ENCODE measurements at regions not wholly inside any gene's neighbourhood (a gene's known extent, or its start where the extent isn't known, plus 50 kb on each side); places are given as distances from the start of the nearest gene placed in this dataset.

GRCh38 chr20:12053353-12053752 is 135.7 kb downstream of the BTBD3 start:
- Histone ChIP-seq H3K9me3 (ENCODE audit: control insufficient read depth in 2 of 3, low read length in 3 of 3) (no peaks in the 10 kb centered on the region), H3K36me3 (ENCODE audit: control insufficient read depth in 2 of 3, insufficient read depth in 3 of 3, low read length in 3 of 3) (no peaks in the 10 kb centered on the region), H3K27ac (ENCODE audit: low read depth, low read length) (no peak overlapping the region), H3K27me3 (ENCODE audit: control insufficient read depth in 2 of 2, insufficient read depth in 2 of 2, low read length in 2 of 2) (no peaks in the 10 kb centered on the region), H3K4me1 (ENCODE audit: control insufficient read depth in 2 of 2, insufficient read depth in 2 of 2, low read length in 2 of 2) (no peaks in the 10 kb centered on the region), H3K4me3 (ENCODE audit: low read length) (no peak overlapping the region)
- H3K27me3 Mint-ChIP-seq = no peaks in the 10 kb centered on the region
- DNase-seq (no peak), ATAC-seq (peak; percentile 52)
- H3K4me1 Mint-ChIP-seq = peaks cover 0 to 14% (median 0%) of the 10 kb centered on the region in 7 donors
- H3K4me3 Mint-ChIP-seq = peak overlapping the region in 1 of 10 donors; percentile 6
- peaks cover 0 to 9% (median 0%) of the 10 kb centered on the region in 11 donors for H3K9me3 Mint-ChIP-seq
- intact Hi-C loops (cut with micrococcal nuclease) = no loop called here
- no peaks in the 10 kb centered on the region for H3K36me3 Mint-ChIP-seq
- H3K27ac Mint-ChIP-seq = no peak overlapping the region
- POLR2A ChIA-PET = no interaction called here
- CTCF ChIA-PET = no interaction called here

DNA sequence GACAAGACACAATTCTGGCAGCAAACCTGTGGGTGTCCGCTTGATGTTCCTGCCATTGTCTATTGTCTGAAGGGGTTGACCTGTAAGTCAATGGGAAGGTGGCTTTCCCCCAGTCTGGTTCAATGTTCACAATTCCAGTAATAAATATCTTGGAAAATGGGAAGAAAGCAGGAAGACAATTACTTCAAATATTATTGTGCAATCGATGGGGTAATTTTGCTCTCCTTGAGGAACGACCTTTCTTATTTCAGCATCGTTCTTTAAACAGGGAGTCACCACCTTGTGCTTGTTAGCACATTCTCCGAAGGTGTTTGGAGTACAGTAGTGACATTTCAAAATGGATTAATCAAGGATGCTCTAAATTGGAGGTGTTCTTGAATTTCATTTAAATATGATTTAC is 136.9 kb downstream of the BTBD3 start:
- Histone ChIP-seq H3K9me3 (ENCODE audit: control insufficient read depth in 2 of 3, low read length in 3 of 3) (no peaks in the 10 kb centered on the region), H3K36me3 (ENCODE audit: control insufficient read depth in 2 of 3, insufficient read depth in 3 of 3, low read length in 3 of 3) (no peaks in the 10 kb centered on the region), H3K27ac (ENCODE audit: low read depth, low read length) (no peak overlapping the region), H3K4me3 (ENCODE audit: low read length) (no peak overlapping the region), H3K4me1 (ENCODE audit: control insufficient read depth in 2 of 2, insufficient read depth in 2 of 2, low read length in 2 of 2) (no peaks in the 10 kb centered on the region), H3K27me3 (ENCODE audit: control insufficient read depth in 2 of 2, insufficient read depth in 2 of 2, low read length in 2 of 2) (no peaks in the 10 kb centered on the region)
- no peak for DNase-seq
- ATAC-seq = no peak
- POLR2A ChIA-PET = no interaction called here
- Mint-ChIP-seq H3K4me3 (peak overlapping the region in 1 of 10 donors; percentile 8), H3K27ac (no peak overlapping the region), H3K4me1 (peaks cover 0 to 14% (median 0%) of the 10 kb centered on the region in 7 donors), H3K27me3 (no peaks in the 10 kb centered on the region), H3K9me3 (peaks cover 0 to 10% (median 3%) of the 10 kb centered on the region in 11 donors), H3K36me3 (no peaks in the 10 kb centered on the region)
- intact Hi-C loops (cut with micrococcal nuclease) = no loop called here
- CTCF ChIA-PET = no interaction called here

GRCh38 chr20:12055161-12055560 is 137.5 kb downstream of the BTBD3 start:
- H3K4me3 Mint-ChIP-seq = no peak overlapping the region
- ChIA-PET POLR2A (no interaction called here), CTCF (no interaction called here)
- no peak overlapping the region for H3K27ac Mint-ChIP-seq
- Histone ChIP-seq H3K27ac (ENCODE audit: low read depth, low read length) (no peak overlapping the region), H3K36me3 (ENCODE audit: control insufficient read depth in 2 of 3, insufficient read depth in 3 of 3, low read length in 3 of 3) (no peaks in the 10 kb centered on the region), H3K4me1 (ENCODE audit: control insufficient read depth in 2 of 2, insufficient read depth in 2 of 2, low read length in 2 of 2) (no peaks in the 10 kb centered on the region), H3K4me3 (ENCODE audit: low read length) (no peak overlapping the region), H3K27me3 (ENCODE audit: control insufficient read depth in 2 of 2, insufficient read depth in 2 of 2, low read length in 2 of 2) (no peaks in the 10 kb centered on the region), H3K9me3 (ENCODE audit: control insufficient read depth in 2 of 3, low read length in 3 of 3) (no peaks in the 10 kb centered on the region)
- intact Hi-C loops (cut with micrococcal nuclease) = no loop called here
- H3K27me3 Mint-ChIP-seq = no peaks in the 10 kb centered on the region
- DNase-seq = no peak
- H3K4me1 Mint-ChIP-seq = peaks cover 0 to 14% (median 0%) of the 10 kb centered on the region in 7 donors
- ATAC-seq = no peak
- H3K36me3 Mint-ChIP-seq = no peaks in the 10 kb centered on the region
- H3K9me3 Mint-ChIP-seq = peaks cover 0 to 10% (median 5%) of the 10 kb centered on the region in 11 donors

- peaks cover 0 to 14% (median 2%) of the 10 kb centered on the region in 11 donors for H3K9me3 Mint-ChIP-seq
- Histone ChIP-seq H3K4me3 (ENCODE audit: low read length) (no peak overlapping the region), H3K4me1 (ENCODE audit: control insufficient read depth in 2 of 2, insufficient read depth in 2 of 2, low read length in 2 of 2) (no peaks in the 10 kb centered on the region), H3K36me3 (ENCODE audit: control insufficient read depth in 2 of 3, insufficient read depth in 3 of 3, low read length in 3 of 3) (no peaks in the 10 kb centered on the region), H3K27ac (ENCODE audit: low read depth, low read length) (no peak overlapping the region), H3K9me3 (ENCODE audit: control insufficient read depth in 2 of 3, low read length in 3 of 3) (no peaks in the 10 kb centered on the region), H3K27me3 (ENCODE audit: control insufficient read depth in 2 of 2, insufficient read depth in 2 of 2, low read length in 2 of 2) (no peaks in the 10 kb centered on the region)
- intact Hi-C loops (cut with micrococcal nuclease) = no loop called here
- CTCF ChIA-PET = no interaction called here
- no peak for ATAC-seq
- no peak overlapping the region for H3K4me3 Mint-ChIP-seq
- DNase-seq = no peak
- POLR2A ChIA-PET = no interaction called here
- no peaks in the 10 kb centered on the region for H3K27me3 Mint-ChIP-seq
- H3K27ac Mint-ChIP-seq = no peak overlapping the region
- no peaks in the 10 kb centered on the region for H3K36me3 Mint-ChIP-seq
- H3K4me1 Mint-ChIP-seq = peaks cover 0 to 14% (median 0%) of the 10 kb centered on the region in 7 donors
These were observed 139.1 kb downstream of the BTBD3 start for GRCh38 chr20:12056839-12057238.

- no peaks in the 10 kb centered on the region for H3K27me3 ChIP-seq (ENCODE audit: control insufficient read depth in 2 of 2, insufficient read depth in 2 of 2, low read length in 2 of 2)
- POLR2A ChIA-PET = no interaction called here
- H3K4me1 ChIP-seq (ENCODE audit: control insufficient read depth in 2 of 2, insufficient read depth in 2 of 2, low read length in 2 of 2) = no peaks in the 10 kb centered on the region
- ATAC-seq (no peak), DNase-seq (no peak)
- no peak overlapping the region for H3K27ac Mint-ChIP-seq
- H3K27ac ChIP-seq (ENCODE audit: low read depth, low read length) = no peak overlapping the region
- H3K9me3 Mint-ChIP-seq = peaks cover 0 to 14% (median 2%) of the 10 kb centered on the region in 11 donors
- no peak overlapping the region for H3K4me3 Mint-ChIP-seq
- no peaks in the 10 kb centered on the region for H3K9me3 ChIP-seq (ENCODE audit: control insufficient read depth in 2 of 3, low read length in 3 of 3)
- CTCF ChIA-PET = no interaction called here
- no peaks in the 10 kb centered on the region for H3K36me3 ChIP-seq (ENCODE audit: control insufficient read depth in 2 of 3, insufficient read depth in 3 of 3, low read length in 3 of 3)
- H3K36me3 Mint-ChIP-seq = no peaks in the 10 kb centered on the region
- no peaks in the 10 kb centered on the region for H3K27me3 Mint-ChIP-seq
- intact Hi-C loops (cut with micrococcal nuclease) = no loop called here
- no peak overlapping the region for H3K4me3 ChIP-seq (ENCODE audit: low read length)
- peaks cover 0 to 14% (median 0%) of the 10 kb centered on the region in 7 donors for H3K4me1 Mint-ChIP-seq
These were observed 140.1 kb downstream of the BTBD3 start for GRCh38 chr20:12057778-12058177.

- Mint-ChIP-seq H3K4me3 (no peak overlapping the region), H3K36me3 (no peaks in the 10 kb centered on the region), H3K9me3 (peaks cover 0 to 14% (median 2%) of the 10 kb centered on the region in 11 donors), H3K4me1 (peaks cover 0 to 11% (median 0%) of the 10 kb centered on the region in 7 donors), H3K27ac (no peak overlapping the region), H3K27me3 (no peaks in the 10 kb centered on the region)
- no peak for DNase-seq
- no peaks in the 10 kb centered on the region for H3K9me3 ChIP-seq (ENCODE audit: control insufficient read depth in 2 of 3, low read length in 3 of 3)
- no peak overlapping the region for H3K27ac ChIP-seq (ENCODE audit: low read depth, low read length)
- ATAC-seq = no peak
- POLR2A ChIA-PET = no interaction called here
- intact Hi-C loops (cut with micrococcal nuclease) = no loop called here
- no peaks in the 10 kb centered on the region for H3K36me3 ChIP-seq (ENCODE audit: control insufficient read depth in 2 of 3, insufficient read depth in 3 of 3, low read length in 3 of 3)
- no peak overlapping the region for H3K4me3 ChIP-seq (ENCODE audit: low read length)
- CTCF ChIA-PET = no interaction called here
- H3K27me3 ChIP-seq (ENCODE audit: control insufficient read depth in 2 of 2, insufficient read depth in 2 of 2, low read length in 2 of 2) = no peaks in the 10 kb centered on the region
- no peaks in the 10 kb centered on the region for H3K4me1 ChIP-seq (ENCODE audit: control insufficient read depth in 2 of 2, insufficient read depth in 2 of 2, low read length in 2 of 2)
These were observed 140.5 kb downstream of the BTBD3 start for GRCh38 chr20:12058216-12058615.

DNA sequence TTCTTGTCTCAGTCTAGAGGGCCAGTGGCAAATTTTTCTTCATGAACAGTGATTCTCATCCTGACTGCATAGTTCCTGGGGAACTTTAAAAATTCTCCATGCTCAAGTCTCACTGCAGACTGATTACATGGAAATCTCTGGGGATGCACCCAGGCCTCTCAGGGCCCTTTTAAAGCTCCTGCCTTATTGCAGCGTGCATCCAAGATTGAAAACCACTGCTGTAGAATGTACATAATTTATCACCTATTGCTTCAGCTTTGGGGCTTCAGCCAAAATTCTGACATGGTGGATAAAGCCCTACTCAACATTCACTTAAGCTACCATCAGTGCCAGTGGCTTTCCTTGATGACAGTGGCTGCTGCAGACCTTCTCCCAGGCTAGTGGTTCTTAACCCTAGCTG is 143.8 kb downstream of the BTBD3 start:
- POLR2A ChIA-PET = no interaction called here
- H3K9me3 Mint-ChIP-seq = peaks cover 0 to 14% (median 2%) of the 10 kb centered on the region in 11 donors
- Histone ChIP-seq H3K27me3 (ENCODE audit: control insufficient read depth in 2 of 2, insufficient read depth in 2 of 2, low read length in 2 of 2) (no peaks in the 10 kb centered on the region), H3K4me3 (ENCODE audit: low read length) (no peak overlapping the region), H3K4me1 (ENCODE audit: control insufficient read depth in 2 of 2, insufficient read depth in 2 of 2, low read length in 2 of 2) (no peaks in the 10 kb centered on the region), H3K9me3 (ENCODE audit: control insufficient read depth in 2 of 3, low read length in 3 of 3) (no peaks in the 10 kb centered on the region), H3K27ac (ENCODE audit: low read depth, low read length) (no peak overlapping the region), H3K36me3 (ENCODE audit: control insufficient read depth in 2 of 3, insufficient read depth in 3 of 3, low read length in 3 of 3) (no peaks in the 10 kb centered on the region)
- no peaks in the 10 kb centered on the region for H3K36me3 Mint-ChIP-seq
- no peak overlapping the region for H3K4me3 Mint-ChIP-seq
- ATAC-seq (no peak), DNase-seq (no peak)
- H3K4me1 Mint-ChIP-seq = no peaks in the 10 kb centered on the region
- CTCF ChIA-PET = no interaction called here
- H3K27me3 Mint-ChIP-seq = no peaks in the 10 kb centered on the region
- H3K27ac Mint-ChIP-seq = no peak overlapping the region
- intact Hi-C loops (cut with micrococcal nuclease) = no loop called here

All from naive thymus-derived CD4-positive, alpha-beta T cell (primary cell).